NCI-H526 (cell line): ENCODE measurements at regions not wholly inside any gene's neighbourhood (a gene's known extent, or its start where the extent isn't known, plus 50 kb on each side); places are given as distances from the start of the nearest gene placed in this dataset.
A peak's percentile ranks its signal among the peaks of the same experiment; 100 is the strongest.

Source experiments
- DNase-seq, 2 experiments: peaks; one replicate each; lab custom pipeline; 2025; lab: John Stamatoyannopoulos, UW

DNA sequence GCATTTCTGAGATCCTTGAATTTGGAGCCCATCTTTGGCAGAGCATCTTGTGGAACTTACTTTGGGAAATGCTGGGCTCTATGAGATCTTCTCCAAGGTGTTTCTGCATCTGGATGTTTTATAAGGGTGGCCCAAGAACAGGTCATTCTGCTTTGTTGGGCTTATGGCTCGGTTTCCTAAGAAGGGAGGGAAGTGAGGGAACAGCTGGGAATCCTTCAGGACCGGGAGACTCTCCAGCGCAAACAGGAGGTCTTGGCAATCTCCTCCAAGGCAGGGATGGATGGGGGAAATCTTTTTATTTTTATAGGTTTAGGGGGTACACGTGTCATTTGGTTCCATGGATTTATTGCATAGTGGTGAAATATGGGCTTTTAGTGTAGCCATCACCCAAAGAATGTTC, 54.7 kb downstream of the IRX3 start:
- no peak for DNase-seq

DNA sequence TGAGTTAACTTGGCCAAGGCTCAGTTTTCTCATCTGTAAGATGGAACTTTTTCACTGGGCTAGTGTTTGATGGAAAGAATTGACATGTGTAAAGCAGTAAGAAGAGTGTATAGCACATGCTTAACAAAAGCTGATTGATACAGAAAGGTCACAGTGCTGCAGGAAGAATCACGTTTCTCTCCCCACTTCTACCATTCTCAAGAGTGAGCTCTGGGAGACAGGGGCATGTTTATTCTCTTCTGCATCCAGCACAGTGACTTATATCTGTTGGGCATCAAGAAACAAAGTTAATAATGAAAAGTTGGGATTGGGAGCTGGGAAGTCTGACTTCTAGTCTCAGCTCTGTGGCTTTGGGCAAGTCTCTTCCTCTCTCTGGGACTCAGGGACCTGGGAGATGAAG, 55.3 kb downstream of the IRX3 start:
- no peak for DNase-seq

DNA sequence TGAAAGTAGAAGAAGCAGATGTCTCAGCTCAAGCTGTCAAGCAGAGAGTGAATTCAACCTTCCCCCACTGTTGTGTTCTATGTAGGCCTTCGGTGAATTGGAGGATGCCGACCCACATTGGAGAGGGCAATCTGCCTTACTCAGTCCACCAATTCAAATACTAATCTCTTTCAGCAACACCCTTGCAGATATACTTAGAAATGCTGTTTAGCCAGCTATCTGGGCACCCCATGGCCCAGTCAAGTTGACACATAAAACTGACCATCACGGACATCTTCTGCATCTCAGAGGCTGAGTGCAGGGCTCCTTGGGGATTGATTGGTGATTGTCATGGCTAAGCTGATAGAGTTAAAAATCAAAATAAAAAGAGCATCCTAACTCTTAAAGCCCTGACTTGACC, 58.3 kb downstream of the IRX3 start:
- DNase-seq: no peak

DNA sequence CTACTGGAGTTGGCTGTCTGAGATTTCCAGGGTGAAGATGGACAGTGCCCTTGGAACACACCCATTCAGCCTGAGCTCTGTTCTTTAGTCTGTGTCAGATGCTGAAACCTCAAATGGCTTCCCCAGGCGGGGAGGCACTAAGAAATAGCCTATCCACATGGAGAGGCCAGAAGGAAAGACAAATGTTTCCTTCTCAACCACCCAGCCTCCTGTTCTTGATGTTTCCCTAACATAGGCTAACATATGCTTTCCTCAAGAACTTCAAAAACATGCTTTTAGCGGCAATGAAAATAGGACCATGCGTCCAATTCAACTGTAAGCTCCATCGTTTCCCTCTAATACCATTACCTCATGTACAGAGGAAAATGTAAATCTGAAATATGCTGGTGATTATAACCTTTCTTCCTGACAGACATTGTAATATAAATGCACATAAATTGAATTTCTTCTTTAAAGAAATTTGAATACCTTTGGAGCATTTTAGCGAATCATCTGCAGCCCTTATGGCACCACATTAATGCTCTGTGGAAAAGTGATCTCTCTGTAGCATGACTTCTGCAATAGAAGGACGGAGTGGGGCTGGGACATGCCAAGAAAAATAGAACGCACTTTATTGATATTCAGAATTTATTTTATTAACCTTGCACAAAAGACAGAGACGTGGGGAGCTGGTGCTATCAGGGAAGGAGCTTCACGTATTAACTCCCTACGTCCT, 60.1 kb downstream of the IRX3 start:
- DNase-seq: no peak

DNA sequence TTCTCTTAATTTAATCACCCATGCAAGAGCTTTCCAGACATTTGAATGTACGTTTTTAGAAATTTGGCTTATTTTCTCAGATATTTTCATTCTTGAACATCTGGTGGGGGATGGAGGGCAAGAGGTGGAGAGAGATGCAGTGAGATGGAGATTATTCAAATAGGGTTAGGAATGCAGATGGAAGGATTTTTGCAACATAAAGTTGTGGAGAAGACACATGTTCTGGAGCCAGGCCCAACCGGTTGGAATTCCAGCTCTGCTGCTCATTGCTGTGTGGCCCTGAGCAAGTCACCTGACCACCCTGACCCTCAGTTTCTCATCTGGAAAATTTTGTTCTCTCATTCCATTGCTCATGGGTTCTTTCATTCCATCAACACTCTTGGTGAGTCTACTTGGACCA, 66.9 kb downstream of the IRX3 start:
- DNase-seq: no peak

DNA sequence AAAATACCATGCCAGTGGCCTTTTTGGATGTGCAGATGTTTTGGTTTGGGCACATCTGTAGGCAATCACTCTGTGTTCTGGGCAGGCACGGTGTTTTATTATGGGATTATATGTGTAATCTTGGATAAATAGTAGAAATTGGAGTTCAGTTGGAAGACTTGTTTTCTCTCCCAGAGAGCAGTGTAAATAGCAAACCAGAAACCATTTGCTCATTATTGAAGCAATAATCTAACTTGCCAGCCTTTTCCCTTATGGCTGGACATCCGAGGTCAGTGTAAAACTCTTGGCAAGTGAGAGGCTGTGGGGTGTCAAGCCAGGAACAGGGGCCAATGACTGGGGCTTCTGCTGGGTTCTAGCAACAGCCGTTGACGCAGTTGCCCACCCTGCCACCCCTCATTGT, 69.9 kb downstream of the IRX3 start:
- no peak for DNase-seq

DNA sequence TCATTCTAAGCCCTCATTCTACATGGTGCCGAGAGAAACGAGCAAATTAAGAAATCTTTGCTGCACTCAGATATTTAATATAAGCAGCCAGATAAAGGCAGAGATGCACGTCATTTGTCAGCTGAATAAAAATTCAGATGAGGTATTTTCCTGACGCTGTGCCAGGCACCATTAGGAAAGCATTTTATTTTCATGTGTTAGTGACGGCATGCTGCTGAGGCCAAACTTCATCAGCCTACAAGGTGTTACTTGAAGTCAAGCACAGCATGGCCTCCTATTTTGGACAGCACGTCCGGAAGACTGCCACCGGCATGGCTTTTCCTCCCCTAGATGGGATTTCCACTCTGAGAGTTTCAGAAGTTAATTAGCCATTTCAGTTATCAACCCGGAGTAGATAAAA, 70.3 kb downstream of the IRX3 start:
- no peak for DNase-seq

DNA sequence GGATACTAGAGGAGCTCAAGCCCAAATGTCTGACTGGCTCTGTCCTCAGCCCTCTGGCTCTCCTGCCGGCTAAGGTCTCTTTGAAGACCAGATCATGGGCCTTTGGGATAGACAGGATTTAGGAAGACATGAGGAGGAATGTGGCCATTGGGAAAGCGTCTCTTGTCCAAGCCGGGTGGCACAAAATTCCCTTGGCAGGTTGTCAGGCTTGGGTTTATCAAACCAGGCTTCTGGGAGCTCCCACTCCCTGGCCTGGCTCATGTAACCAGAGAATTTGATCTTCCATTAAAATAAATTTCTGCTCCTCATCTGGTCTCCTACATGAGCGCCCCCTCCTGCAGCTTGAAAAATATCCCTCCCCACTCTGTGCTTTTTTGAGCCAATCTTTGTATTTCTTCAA, 71.1 kb downstream of the IRX3 start:
- no peak for DNase-seq

DNA sequence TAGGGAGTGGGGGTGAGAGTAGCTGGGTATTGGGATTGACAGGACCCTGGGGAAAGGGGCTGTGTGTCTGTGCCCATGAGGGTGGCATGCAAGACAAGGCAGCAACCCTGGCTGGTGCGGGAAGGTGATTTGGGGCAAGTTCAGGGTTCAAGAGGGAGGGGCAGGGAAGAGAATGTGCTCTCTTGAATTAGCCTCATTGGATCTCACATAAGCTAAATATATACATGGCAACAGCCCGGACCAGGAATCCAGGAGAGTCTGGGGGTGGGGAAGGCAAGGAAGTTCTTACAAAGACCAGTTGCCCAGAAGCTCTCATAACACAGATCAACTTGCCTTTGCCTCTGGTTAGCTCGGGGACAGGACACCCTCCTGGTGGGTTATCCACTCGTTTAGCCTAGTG, 73.3 kb downstream of the IRX3 start:
- no peak for DNase-seq

DNA sequence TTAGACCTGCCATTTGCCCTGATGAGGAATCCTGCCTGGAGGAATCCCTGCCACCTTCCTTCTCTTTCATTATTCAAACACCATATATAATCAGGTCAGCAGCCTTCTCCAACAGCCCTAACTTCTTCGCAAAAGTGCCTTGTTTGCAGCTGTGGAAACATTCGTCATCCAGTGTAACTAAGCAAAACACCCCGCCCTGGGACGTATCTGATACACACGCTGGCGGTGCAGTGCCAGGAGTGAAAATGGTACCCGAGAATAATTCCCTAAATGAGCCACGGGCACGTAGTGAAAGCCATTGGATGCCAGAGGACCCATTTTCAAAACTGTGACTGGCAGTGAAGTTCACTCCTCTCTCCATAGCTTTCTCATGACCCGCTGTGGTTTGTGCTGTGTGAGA, 73.7 kb downstream of the IRX3 start:
- no peak for DNase-seq

DNA sequence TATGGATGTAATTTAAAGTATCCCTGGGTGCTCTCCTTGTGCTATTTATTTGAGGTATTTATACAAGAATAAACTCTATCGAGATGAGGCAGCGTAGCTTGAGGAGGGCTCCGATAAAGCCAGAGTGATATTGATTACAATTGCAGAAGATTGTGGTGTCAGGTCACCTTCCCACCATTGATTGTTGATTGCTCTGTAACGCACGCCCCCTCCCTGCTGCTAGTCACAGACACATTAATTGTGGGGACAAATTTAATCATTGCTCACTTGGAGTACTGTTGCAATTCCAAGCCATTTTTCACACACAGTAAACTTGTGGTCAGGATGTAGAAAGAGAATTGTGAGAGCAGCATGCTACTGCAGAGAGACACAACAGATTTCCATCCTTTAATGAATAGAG, 75.4 kb downstream of the IRX3 start:
- DNase-seq: no peak

DNA sequence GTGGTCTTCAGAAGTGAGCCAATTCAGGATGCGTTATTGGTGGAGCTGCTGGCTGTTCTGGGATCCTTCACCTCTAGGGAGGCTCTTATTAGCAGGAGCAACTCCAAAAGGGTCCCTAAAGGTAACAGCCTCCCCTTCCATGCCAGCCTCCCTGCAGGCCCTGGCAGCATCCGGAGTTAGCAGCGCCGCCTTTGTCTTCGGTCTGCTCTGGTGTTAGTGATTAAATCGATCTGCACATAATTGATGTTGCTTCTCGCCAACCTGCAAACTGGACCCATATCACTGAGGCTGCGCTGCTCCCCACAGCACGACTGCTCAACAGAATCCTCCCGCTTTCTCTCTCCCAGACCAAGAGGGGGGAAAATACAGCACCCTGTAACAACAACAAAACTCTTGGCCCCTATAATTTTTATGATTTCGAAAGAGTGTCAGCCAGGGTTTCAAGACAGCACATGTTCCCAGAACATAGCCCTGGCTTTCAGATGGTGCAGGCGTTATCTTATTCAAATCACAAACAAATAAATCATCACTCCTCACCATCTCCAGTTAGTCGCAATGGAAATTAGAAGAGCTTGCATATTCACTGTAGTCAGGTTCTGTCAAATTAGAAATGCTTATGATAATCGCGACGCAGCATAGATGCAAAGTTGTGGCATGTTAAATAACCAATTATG, 76.0 kb downstream of the IRX3 start:
- DNase-seq: peak; percentile 53 to 57

DNA sequence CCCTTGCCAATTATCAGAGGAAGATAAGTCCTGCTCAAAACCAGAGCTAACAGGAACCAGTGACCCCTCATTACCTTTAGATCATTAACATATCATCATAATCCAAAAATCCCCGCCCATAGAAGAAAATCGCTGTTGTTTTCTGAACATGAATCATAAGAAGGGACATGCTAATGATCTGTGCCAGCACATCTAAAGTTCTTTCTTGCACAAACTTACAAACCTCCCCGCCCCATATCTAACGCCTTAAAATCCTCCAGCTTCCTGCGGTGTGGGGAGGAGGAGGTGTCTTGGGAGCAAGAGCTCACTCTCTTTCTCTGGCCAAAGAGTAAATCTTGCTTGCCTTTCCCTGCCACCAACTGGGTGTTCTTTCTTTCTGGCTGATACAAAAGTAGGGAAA, 78.3 kb downstream of the IRX3 start:
- no peak for DNase-seq

DNA sequence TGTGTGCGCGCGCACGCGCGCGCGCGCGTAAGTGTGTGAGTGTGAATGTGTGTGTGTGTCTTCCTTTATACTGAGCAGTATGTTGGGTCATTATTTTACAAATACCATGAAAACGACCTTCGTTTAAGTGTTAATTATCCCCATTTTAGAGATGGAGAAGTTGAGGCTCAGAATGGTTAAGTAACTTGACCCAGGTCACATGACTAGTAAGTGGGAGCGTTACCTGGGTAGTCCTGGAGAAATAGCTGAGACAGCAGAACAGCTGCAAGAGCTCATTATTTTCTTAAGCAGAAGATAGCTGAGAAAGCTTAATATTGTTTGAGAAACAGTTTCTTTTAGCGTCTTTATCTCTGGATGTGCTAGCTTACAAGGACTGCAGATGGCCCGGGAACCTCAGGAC, 78.8 kb downstream of the IRX3 start:
- DNase-seq: no peak

DNA sequence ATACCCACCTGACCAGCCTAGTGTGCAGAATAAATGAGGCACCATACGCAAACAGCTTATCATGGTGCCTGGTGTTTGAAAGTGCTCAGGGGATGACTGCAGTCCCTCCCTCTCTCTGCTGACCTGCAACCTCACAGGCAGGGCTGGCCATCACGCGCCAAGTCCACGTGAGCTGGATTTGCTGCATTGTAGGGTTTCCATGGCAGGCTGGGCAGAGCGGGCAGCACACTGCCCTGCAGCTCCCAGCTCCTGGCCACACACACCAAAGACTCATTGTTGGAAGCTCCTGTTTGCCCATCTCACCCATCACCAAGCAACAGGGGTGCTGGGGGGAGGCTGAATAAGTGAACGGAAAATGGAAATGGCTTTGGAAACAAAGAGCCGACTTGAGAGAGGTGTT, 81.8 kb downstream of the IRX3 start:
- DNase-seq: peak; percentile 5 to 8

DNA sequence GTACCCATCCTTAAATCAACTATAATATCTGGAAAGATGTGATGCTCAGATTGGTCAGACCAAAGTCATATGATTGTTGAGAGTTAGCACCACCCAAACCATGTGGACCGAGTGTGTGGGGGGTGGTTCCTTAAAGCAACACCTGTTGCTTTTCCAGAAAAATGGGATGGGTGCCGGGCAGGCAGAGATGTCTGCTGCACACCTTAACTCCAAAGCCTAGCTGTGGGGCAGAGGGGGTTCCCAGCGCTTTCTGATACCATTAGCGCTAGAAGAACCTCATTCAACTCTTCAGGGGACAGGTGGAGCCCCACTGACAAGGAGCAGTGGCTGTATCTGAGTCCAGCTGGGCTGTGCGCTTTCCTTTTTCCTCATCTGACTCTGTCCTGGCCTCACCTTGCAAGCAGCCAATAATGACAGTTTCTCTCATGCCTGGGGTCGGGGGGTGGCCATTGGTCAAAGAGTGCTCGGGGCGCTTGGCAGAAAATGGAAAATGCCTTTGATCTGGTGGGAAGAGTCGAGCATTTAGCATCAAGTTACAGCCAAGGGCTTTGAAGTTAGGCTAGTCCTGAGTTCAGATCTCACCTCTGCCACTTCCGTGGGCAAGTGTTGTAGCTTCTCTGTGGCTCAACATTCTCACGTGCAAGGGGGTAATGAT, 82.6 kb downstream of the IRX3 start:
- DNase-seq: no peak

DNA sequence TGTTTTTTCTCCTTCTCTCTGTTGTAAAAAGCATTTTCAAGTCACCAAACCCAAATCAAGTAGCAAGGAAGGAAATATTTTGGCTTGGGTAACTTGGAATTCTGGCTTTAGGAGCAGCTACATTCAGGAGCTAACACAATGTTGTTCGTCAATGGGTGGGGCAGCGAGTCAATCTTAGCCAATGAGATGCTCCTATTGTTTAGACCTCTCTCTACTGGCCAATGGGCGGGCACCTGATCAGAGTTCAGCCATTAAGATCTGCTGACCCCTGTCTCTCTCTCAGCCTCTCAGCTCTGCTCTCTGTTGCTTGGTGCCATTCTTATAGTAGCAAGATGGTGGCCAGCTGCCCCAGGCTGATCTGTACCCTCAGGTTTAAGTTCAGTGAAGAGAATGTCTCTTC, 83.2 kb downstream of the IRX3 start:
- DNase-seq: no peak
